GM23338 (cell line): ENCODE measurements at regions not wholly inside any gene's neighbourhood (a gene's known extent, or its start where the extent isn't known, plus 50 kb on each side); places are given as distances from the start of the nearest gene placed in this dataset.

Source experiments
- ATAC-seq: fragments of 200-7000 bp; cut with Tn5 transposase; 3 replicates; pipeline ENCODE4 v1.9.1; 2020
- DNase-seq: peaks from one replicate; pipeline ENCODE4 v3.0.0-alpha.2; 2015; ENCODE audit warnings: low spot score
- H2AFZ ChIP-seq: fragments of 200-600 bp; sonication (generic); 2 replicates; pipeline ENCODE4 v1.8.0; 2016; ENCODE audit warnings: antibody characterized with exemption, mild to moderate bottlenecking, moderate library complexity
- H3F3A ChIP-seq: fragments of 200-600 bp; sonication (generic); replicated peaks from 2 replicates; pipeline ENCODE4 v1.8.0; 2017; ENCODE audit warnings: antibody characterized with exemption, mixed run types, low read depth
- H3K27ac ChIP-seq: fragments of 200-600 bp; sonication (generic); 2 replicates; pipeline ENCODE4 v1.6.1; 2016; ENCODE audit warnings: low read depth
- H3K27me3 ChIP-seq: fragments of 200-600 bp; sonication (generic); 2 replicates; pipeline ENCODE4 v1.8.0; 2016; ENCODE audit warnings: mild to moderate bottlenecking, mixed run types, moderate library complexity; ENCODE audit not compliant: insufficient read depth
- H3K36me3 ChIP-seq: fragments of 200-600 bp; sonication (generic); 2 replicates; pipeline ENCODE4 v1.8.0; 2016; ENCODE audit warnings: mild to moderate bottlenecking; ENCODE audit not compliant: insufficient read depth
- H3K4me1 ChIP-seq: fragments of 200-600 bp; sonication (generic); 2 replicates; pipeline ENCODE4 v1.8.0; 2016; ENCODE audit warnings: mild to moderate bottlenecking, moderate library complexity; ENCODE audit not compliant: insufficient read depth
- H3K4me2 ChIP-seq: fragments of 200-600 bp; sonication (generic); 2 replicates; pipeline ENCODE4 v1.7.1; 2017; ENCODE audit warnings: mixed run types
- H3K4me3 ChIP-seq: fragments of 200-600 bp; sonication (generic); 2 replicates; pipeline ENCODE4 v1.6.1; 2016; ENCODE audit warnings: mixed run types
- H3K79me2 ChIP-seq: fragments of 200-600 bp; sonication (generic); replicated peaks from 2 replicates; pipeline ENCODE4 v1.8.0; 2017; ENCODE audit warnings: mild to moderate bottlenecking; ENCODE audit not compliant: insufficient read depth
- H3K9me2 ChIP-seq: fragments of 200-600 bp; sonication (generic); 2 replicates; pipeline ENCODE4 v1.8.0; 2017; ENCODE audit not compliant: insufficient read depth
- H4K20me1 ChIP-seq: fragments of 200-600 bp; sonication (generic); replicated peaks from 2 replicates; pipeline ENCODE4 v1.8.0; 2017; ENCODE audit warnings: mild to moderate bottlenecking; ENCODE audit not compliant: insufficient read depth
- H3K27ac Mint-ChIP-seq: 2 replicates; pipeline ENCODE4 v1.8.0; 2020; ENCODE audit warnings: inconsistent platforms, mild to moderate bottlenecking, moderate library complexity, mixed read lengths
- H3K27me3 Mint-ChIP-seq: 3 replicates; pipeline ENCODE4 v1.8.0; 2022; ENCODE audit warnings: low read depth, mild to moderate bottlenecking, moderate library complexity, mixed read lengths, inconsistent platforms; ENCODE audit not compliant: insufficient read depth, poor library complexity
- H3K36me3 Mint-ChIP-seq: 3 replicates; pipeline ENCODE4 v1.8.0; 2021; ENCODE audit warnings: low read depth, mild to moderate bottlenecking, inconsistent platforms, moderate library complexity, mixed read lengths
- H3K4me1 Mint-ChIP-seq: 3 replicates; pipeline ENCODE4 v1.8.0; 2020; ENCODE audit warnings: mild to moderate bottlenecking, inconsistent platforms, mixed read lengths
- H3K4me3 Mint-ChIP-seq: 3 replicates; pipeline ENCODE4 v1.8.0; 2021; ENCODE audit warnings: moderate library complexity, mild to moderate bottlenecking, inconsistent platforms, mixed read lengths
- H3K9me3 Mint-ChIP-seq: 3 replicates; pipeline ENCODE4 v1.8.0; 2020; ENCODE audit warnings: moderate library complexity, mild to moderate bottlenecking, inconsistent platforms, mixed read lengths
- CREB1 ChIP-seq: fragments of 250-450 bp; sonication (Bioruptor Pico); IDR thresholded peaks from 2 replicates; pipeline ENCODE4 v1.5.0; 2020; ENCODE audit warnings: low read depth, mild to moderate bottlenecking, moderate library complexity
- EZH2phosphoT487 ChIP-seq: fragments of 200-600 bp; sonication (generic); IDR thresholded peaks from one replicate; pipeline ENCODE4 v1.8.1; 2018; ENCODE audit warnings: antibody characterized with exemption; ENCODE audit not compliant: unreplicated experiment
- POLR2AphosphoS5 ChIP-seq: IDR thresholded peaks from 2 replicates; pipeline ENCODE4 v1.6.1; 2016; ENCODE audit warnings: antibody characterized with exemption, low read depth
- STAT1 ChIP-seq: IDR thresholded peaks from one replicate; pipeline ENCODE4 v1.6.1; 2016; ENCODE audit warnings: antibody characterized with exemption; ENCODE audit not compliant: unreplicated experiment
- ZNF114 ChIP-seq: fragments of 250-450 bp; sonication (Bioruptor Pico); IDR thresholded peaks from 2 replicates; pipeline ENCODE4 v1.5.0; 2020; ENCODE audit warnings: mild to moderate bottlenecking, moderate library complexity
- TF ChIP-seq, protein P1 (sequence below): IDR thresholded peaks from one replicate; pipeline ENCODE4 v1.6.1; 2018; ENCODE audit warnings: antibody characterized with exemption; ENCODE audit not compliant: unreplicated experiment
- TF ChIP-seq, protein P2 (sequence below), 2 experiments: fragments of 200-600 bp in 1 of 2; sonication (generic) in 1 of 2; conservative IDR thresholded peaks; 2 replicates each; pipeline versions ENCODE4 v1.5.1 to v1.6.1; 2016 to 2017; ENCODE audit warnings: antibody characterized with exemption in 2 of 2, low read depth in 2 of 2, mild to moderate bottlenecking in 2 of 2, moderate library complexity in 1 of 2
- TF ChIP-seq, protein P3 (sequence below): IDR thresholded peaks from 2 replicates; pipeline ENCODE4 v1.6.1; 2016; ENCODE audit warnings: antibody characterized with exemption

DNA sequence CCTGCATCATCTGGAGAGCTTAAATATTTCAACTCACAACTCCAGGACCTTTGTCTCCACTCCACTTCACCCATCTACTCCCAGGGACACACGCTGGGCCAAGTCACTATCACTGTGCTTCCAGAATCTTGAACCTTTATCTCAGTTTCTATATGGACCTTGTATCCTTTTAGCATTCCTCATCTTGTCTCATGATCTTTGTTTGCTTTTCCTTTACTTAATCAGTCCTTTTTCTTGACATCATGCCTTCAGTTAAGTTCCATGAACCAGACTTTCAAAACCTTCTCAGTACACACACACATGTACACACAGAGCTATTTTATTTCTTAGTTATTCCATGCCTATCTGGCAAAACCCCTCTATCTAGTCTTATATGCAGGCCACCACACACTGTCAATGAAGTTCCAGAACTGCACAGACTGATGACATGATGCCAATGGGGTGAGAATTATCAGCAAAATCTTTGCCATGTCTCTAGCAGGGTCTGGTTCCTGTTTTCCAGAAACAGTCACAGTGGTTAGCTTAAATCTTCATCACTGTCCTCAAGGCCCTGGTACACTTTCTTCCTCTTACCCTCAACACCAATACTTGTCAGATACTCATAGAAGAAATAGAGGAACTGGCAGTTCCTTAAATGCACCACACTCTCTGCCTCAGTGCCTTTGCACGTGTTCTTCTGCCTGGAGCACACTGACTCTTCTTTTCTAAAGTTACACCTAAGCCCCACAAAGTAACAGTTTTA, 77.6 kb upstream of the STARD13 start (continued):
- TF ChIP-seq, protein P1, sequence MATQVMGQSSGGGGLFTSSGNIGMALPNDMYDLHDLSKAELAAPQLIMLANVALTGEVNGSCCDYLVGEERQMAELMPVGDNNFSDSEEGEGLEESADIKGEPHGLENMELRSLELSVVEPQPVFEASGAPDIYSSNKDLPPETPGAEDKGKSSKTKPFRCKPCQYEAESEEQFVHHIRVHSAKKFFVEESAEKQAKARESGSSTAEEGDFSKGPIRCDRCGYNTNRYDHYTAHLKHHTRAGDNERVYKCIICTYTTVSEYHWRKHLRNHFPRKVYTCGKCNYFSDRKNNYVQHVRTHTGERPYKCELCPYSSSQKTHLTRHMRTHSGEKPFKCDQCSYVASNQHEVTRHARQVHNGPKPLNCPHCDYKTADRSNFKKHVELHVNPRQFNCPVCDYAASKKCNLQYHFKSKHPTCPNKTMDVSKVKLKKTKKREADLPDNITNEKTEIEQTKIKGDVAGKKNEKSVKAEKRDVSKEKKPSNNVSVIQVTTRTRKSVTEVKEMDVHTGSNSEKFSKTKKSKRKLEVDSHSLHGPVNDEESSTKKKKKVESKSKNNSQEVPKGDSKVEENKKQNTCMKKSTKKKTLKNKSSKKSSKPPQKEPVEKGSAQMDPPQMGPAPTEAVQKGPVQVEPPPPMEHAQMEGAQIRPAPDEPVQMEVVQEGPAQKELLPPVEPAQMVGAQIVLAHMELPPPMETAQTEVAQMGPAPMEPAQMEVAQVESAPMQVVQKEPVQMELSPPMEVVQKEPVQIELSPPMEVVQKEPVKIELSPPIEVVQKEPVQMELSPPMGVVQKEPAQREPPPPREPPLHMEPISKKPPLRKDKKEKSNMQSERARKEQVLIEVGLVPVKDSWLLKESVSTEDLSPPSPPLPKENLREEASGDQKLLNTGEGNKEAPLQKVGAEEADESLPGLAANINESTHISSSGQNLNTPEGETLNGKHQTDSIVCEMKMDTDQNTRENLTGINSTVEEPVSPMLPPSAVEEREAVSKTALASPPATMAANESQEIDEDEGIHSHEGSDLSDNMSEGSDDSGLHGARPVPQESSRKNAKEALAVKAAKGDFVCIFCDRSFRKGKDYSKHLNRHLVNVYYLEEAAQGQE, result no peak
- no peak for TF ChIP-seq ZNF114
- no peak for TF ChIP-seq STAT1
- TF ChIP-seq EZH2phosphoT487, result no peak

DNA sequence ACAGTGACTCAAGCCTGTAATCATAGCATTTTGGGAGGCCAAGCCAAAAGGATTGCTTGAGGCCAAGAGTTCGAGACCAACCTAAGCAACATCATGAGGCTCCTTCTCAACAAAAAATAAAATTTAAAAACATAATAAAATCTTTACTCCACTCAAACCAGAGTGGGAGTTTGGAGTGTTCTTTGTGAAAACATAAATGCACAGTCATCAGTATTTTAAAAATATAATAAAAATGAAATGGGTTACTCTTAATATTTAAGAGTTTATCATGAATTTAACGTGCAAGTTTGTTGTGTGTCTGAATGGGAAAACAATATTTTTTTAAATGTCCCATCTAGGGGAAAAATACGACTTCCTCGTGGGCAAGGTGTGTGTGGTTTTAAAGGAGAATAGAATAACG, 78.6 kb upstream of the STARD13 start:
- Histone ChIP-seq H3K4me2 (no peak overlapping the region), H3K79me2 (no peaks in the 10 kb centered on the region), H3K4me3 (no peak overlapping the region), H3K9me2 (peaks cover 4% of the 10 kb centered on the region; the same call in 1 of the 2 replicates), H4K20me1 (no peaks in the 10 kb centered on the region), H2AFZ (no peak overlapping the region), H3K4me1 (no peaks in the 10 kb centered on the region), H3K27ac (no peak overlapping the region), H3K27me3 (no peaks in the 10 kb centered on the region), H3K36me3 (no peaks in the 10 kb centered on the region), H3F3A (no peaks in the 10 kb centered on the region)
- Mint-ChIP-seq H3K4me1 (no peaks in the 10 kb centered on the region; the same call in 2 of the 3 replicates), H3K9me3 (no peaks in the 10 kb centered on the region), H3K36me3 (peaks cover 3% of the 10 kb centered on the region), H3K27me3 (no peaks in the 10 kb centered on the region), H3K4me3 (no peak overlapping the region), H3K27ac (no peak overlapping the region)
- no peak for DNase-seq
- TF ChIP-seq ZNF114 (no peak), POLR2AphosphoS5 (no peak), CREB1 (CRISPR knock-in tag) (no peak), STAT1 (no peak)
- TF ChIP-seq, protein P2, sequence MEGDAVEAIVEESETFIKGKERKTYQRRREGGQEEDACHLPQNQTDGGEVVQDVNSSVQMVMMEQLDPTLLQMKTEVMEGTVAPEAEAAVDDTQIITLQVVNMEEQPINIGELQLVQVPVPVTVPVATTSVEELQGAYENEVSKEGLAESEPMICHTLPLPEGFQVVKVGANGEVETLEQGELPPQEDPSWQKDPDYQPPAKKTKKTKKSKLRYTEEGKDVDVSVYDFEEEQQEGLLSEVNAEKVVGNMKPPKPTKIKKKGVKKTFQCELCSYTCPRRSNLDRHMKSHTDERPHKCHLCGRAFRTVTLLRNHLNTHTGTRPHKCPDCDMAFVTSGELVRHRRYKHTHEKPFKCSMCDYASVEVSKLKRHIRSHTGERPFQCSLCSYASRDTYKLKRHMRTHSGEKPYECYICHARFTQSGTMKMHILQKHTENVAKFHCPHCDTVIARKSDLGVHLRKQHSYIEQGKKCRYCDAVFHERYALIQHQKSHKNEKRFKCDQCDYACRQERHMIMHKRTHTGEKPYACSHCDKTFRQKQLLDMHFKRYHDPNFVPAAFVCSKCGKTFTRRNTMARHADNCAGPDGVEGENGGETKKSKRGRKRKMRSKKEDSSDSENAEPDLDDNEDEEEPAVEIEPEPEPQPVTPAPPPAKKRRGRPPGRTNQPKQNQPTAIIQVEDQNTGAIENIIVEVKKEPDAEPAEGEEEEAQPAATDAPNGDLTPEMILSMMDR (conservative IDR thresholded peaks at IDR 0.05; ENCODE audit: low read depth in 2 of 2), result no peak
- TF ChIP-seq, protein P3, sequence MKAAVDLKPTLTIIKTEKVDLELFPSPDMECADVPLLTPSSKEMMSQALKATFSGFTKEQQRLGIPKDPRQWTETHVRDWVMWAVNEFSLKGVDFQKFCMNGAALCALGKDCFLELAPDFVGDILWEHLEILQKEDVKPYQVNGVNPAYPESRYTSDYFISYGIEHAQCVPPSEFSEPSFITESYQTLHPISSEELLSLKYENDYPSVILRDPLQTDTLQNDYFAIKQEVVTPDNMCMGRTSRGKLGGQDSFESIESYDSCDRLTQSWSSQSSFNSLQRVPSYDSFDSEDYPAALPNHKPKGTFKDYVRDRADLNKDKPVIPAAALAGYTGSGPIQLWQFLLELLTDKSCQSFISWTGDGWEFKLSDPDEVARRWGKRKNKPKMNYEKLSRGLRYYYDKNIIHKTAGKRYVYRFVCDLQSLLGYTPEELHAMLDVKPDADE, result no peak
- TF ChIP-seq, protein P1, result no peak
- no peak for ATAC-seq
